Hepatocyte (in vitro differentiated cells): ENCODE measurements at regions not wholly inside any gene's neighbourhood (a gene's known extent, or its start where the extent isn't known, plus 50 kb on each side); places are given as distances from the start of the nearest gene placed in this dataset.

ENCODE experiments used
- CTCF ChIP-seq: fragments of 200-600 bp; sonication (generic); IDR thresholded peaks from 2 replicates; pipeline ENCODE4 v1.5.1; 2016; ENCODE audit warnings: antibody characterized with exemption, mild to moderate bottlenecking; ENCODE audit not compliant: poor library complexity
- EZH2 ChIP-seq: fragments of 200-600 bp; sonication (generic); IDR thresholded peaks from 2 replicates; pipeline ENCODE4 v1.6.1; 2016; ENCODE audit warnings: antibody characterized with exemption, mild to moderate bottlenecking, borderline replicate concordance

GRCh38 chr3:137297770-137298169 lies 340.0 kb downstream of the IL20RB start:
- TF ChIP-seq EZH2 (no peak), CTCF (no peak)
